A673 (cell line): ENCODE measurements at regions not wholly inside any gene's neighbourhood (a gene's known extent, or its start where the extent isn't known, plus 50 kb on each side); places are given as distances from the start of the nearest gene placed in this dataset.

Experiments
- BruUV-seq: library from RNA; stranded (reverse); fragments of 400-500 nt; replicated peaks from 2 replicates; lab custom pipeline; 2021; lab: Mats Ljungman, UMichigan
- CTCF ChIA-PET: fragments of 300-600 bp; sonication (Branson Sonifier 250); formaldehyde crosslinking; loops from one replicate; lab custom pipeline; 2022; ENCODE audit warnings: antibody characterized with exemption; lab: Charles Lee
- POLR2A ChIA-PET: fragments of 300-600 bp; sonication (Branson Sonifier 250); formaldehyde crosslinking; loops from one replicate; lab custom pipeline; 2022; ENCODE audit warnings: antibody characterized with exemption; ENCODE audit not compliant: low non-redundant PET; lab: Charles Lee
- DNase-seq: peaks from one replicate; pipeline ENCODE4 v3.0.0-alpha.2; 2015; ENCODE audit warnings: low spot score
- H3K27ac ChIP-seq: fragments of 200-600 bp; sonication (generic); 2 replicates; pipeline ENCODE4 v1.5.1; 2016; ENCODE audit warnings: mixed run types, low read depth, mild to moderate bottlenecking, mixed read lengths, antibody characterized with exemption, low read length; ENCODE audit not compliant: poor library complexity, severe bottlenecking
- H3K27me3 ChIP-seq: fragments of 200-600 bp; sonication (generic); replicated peaks from 2 replicates; pipeline ENCODE4 v1.6.1; 2017; ENCODE audit warnings: mixed run types, low read depth, mild to moderate bottlenecking, mixed read lengths, antibody characterized with exemption, low read length; ENCODE audit not compliant: insufficient read depth, poor library complexity
- H3K36me3 ChIP-seq: fragments of 200-600 bp; sonication (generic); 2 replicates; pipeline ENCODE4 v1.6.1; 2016; ENCODE audit warnings: mixed run types, mild to moderate bottlenecking, mixed read lengths, antibody characterized with exemption, low read length; ENCODE audit not compliant: insufficient read depth, poor library complexity, severe bottlenecking
- H3K4me1 ChIP-seq: fragments of 200-600 bp; sonication (generic); 2 replicates; pipeline ENCODE4 v1.6.1; 2017; ENCODE audit warnings: mixed run types, mild to moderate bottlenecking, mixed read lengths, antibody characterized with exemption, low read length; ENCODE audit not compliant: insufficient read depth, poor library complexity, severe bottlenecking
- H3K4me3 ChIP-seq: fragments of 200-600 bp; sonication (generic); 2 replicates; pipeline ENCODE4 v1.5.1; 2016; ENCODE audit warnings: low read depth, mixed run types, mild to moderate bottlenecking, mixed read lengths, low read length; ENCODE audit not compliant: poor library complexity, severe bottlenecking
- H3K9me3 ChIP-seq: fragments of 200-600 bp; sonication (generic); 2 replicates; pipeline ENCODE4 v1.6.1; 2016; ENCODE audit warnings: mixed run types, low read depth, mild to moderate bottlenecking, mixed read lengths, antibody characterized with exemption, low read length; ENCODE audit not compliant: poor library complexity, severe bottlenecking
- EZH2 ChIP-seq: fragments of 200-600 bp; sonication (generic); IDR thresholded peaks from 2 replicates; pipeline ENCODE4 v1.6.1; 2017; ENCODE audit warnings: borderline replicate concordance, low read depth, mild to moderate bottlenecking, mixed read lengths, antibody characterized with exemption, low read length; ENCODE audit not compliant: poor library complexity, severe bottlenecking
- intact Hi-C: fragments of 100-400 bp; cut with micrococcal nuclease; formaldehyde crosslinking; loops from one replicate; pipeline ENCODE4 v1.10.0; 2022; ENCODE audit not compliant: unreplicated experiment
- TF ChIP-seq, protein P1 (sequence below): fragments of 300-800, 200-600 bp; sonication (generic); conservative IDR thresholded peaks from 2 replicates; pipeline ENCODE4 v1.5.1; 2017; ENCODE audit warnings: low read depth, mild to moderate bottlenecking, antibody characterized with exemption, low read length, moderate library complexity, mixed read lengths

- Histone ChIP-seq H3K4me3 (no peak overlapping the region), H3K27ac (no peak overlapping the region), H3K4me1 (no peaks in the 10 kb centered on the region), H3K36me3 (no peaks in the 10 kb centered on the region), H3K27me3 (no peaks in the 10 kb centered on the region), H3K9me3 (no peaks in the 10 kb centered on the region)
- intact Hi-C loops, result no loop called here
- ChIA-PET CTCF (no interaction called here), POLR2A (no interaction called here)
- no TSS peak for BruUV-seq
- TF ChIP-seq, protein P1, sequence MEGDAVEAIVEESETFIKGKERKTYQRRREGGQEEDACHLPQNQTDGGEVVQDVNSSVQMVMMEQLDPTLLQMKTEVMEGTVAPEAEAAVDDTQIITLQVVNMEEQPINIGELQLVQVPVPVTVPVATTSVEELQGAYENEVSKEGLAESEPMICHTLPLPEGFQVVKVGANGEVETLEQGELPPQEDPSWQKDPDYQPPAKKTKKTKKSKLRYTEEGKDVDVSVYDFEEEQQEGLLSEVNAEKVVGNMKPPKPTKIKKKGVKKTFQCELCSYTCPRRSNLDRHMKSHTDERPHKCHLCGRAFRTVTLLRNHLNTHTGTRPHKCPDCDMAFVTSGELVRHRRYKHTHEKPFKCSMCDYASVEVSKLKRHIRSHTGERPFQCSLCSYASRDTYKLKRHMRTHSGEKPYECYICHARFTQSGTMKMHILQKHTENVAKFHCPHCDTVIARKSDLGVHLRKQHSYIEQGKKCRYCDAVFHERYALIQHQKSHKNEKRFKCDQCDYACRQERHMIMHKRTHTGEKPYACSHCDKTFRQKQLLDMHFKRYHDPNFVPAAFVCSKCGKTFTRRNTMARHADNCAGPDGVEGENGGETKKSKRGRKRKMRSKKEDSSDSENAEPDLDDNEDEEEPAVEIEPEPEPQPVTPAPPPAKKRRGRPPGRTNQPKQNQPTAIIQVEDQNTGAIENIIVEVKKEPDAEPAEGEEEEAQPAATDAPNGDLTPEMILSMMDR, result no peak
- TF ChIP-seq EZH2, result no peak
- no peak for DNase-seq
These were observed 58.5 kb upstream of the ENAH start for GRCh38 chr1:225711236-225711937.

DNA sequence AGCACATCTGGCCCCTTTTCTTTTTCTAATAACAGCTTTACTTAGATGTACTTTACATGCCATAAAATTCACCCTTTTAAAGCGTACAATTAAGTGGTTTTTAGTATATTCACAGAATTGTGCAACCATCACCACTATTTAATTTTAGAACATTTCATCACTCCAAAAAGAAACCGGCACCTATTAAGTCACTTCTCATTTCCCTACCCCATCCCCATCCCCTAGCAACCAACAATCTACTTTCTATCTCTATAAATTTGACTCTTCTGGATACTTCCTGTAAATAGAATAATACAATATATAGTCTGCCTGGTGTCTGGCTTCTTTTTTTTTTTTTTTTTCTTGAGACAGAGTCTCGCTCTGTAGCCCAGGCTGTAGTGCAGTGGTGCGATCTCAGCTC, 59.5 kb upstream of the ENAH start:
- CTCF ChIA-PET, result no interaction called here

DNA sequence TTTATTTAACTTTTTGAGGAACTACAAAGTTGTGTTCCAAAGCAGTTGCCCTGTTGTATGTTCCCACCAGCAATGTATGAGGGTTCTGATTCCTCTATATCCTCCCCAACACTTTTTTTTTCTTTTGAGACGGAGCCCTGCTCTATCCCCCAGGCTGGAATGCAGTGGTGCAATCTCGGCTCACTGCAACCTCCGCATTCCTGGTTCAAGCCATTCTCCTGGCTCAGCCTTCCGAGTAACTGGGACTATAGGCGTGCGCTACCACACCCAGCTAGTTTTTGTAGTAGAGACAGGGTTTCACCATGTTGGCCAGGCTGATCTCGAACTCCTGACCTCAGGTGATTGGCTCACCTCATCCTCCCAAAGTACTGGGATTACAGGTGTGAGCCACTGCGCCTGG, 60.4 kb upstream of the ENAH start:
- POLR2A ChIA-PET, result no interaction called here
- TF ChIP-seq EZH2, result no peak
- TF ChIP-seq, protein P1, result no peak
- no peaks in the 10 kb centered on the region for H3K27me3 ChIP-seq
- H3K4me3 ChIP-seq, result no peak overlapping the region
- intact Hi-C loops, result no loop called here
- no peaks in the 10 kb centered on the region for H3K36me3 ChIP-seq
- H3K9me3 ChIP-seq, result no peaks in the 10 kb centered on the region
- BruUV-seq, result no TSS peak
- CTCF ChIA-PET, result no interaction called here
- no peak overlapping the region for H3K27ac ChIP-seq
- H3K4me1 ChIP-seq, result no peaks in the 10 kb centered on the region
- no peak for DNase-seq

More for the DNA sequence above, 59.5 kb upstream of the ENAH start:
- no peak overlapping the region for H3K27ac ChIP-seq
- BruUV-seq, result no TSS peak
- intact Hi-C loops, result no loop called here
- POLR2A ChIA-PET, result no interaction called here
- H3K27me3 ChIP-seq, result no peaks in the 10 kb centered on the region
- no peaks in the 10 kb centered on the region for H3K4me1 ChIP-seq
- no peak overlapping the region for H3K4me3 ChIP-seq
- H3K9me3 ChIP-seq, result no peaks in the 10 kb centered on the region
- peak; percentile 21 for DNase-seq
- TF ChIP-seq, protein P1, result no peak
- TF ChIP-seq EZH2, result no peak
- no peaks in the 10 kb centered on the region for H3K36me3 ChIP-seq
